ENCODE measurements at regions not wholly inside any gene's neighbourhood (a gene's known extent, or its start where the extent isn't known, plus 50 kb on each side); places are given as distances from the start of the nearest gene placed in this dataset.

- TF ChIP-seq POLR2AphosphoS5 (IDR thresholded peaks at IDR 0.05; ENCODE audit: low read depth, low read length) = no peak
- TF ChIP-seq CTCF (IDR thresholded peaks at IDR 0.05) = no peak
- TF ChIP-seq SIN3A (IDR thresholded peaks at IDR 0.05; ENCODE audit: borderline replicate concordance, insufficient read depth, low read depth, low read length) = no peak
- no peak for TF ChIP-seq REST (IDR thresholded peaks at IDR 0.05; ENCODE audit: insufficient read depth in 1 of 2, low read depth in 2 of 2, low read length in 1 of 2)
- no peak for TF ChIP-seq TCF7L2 (IDR thresholded peaks at IDR 0.05; ENCODE audit: low read depth, low read length)
- intact Hi-C loops (cut with micrococcal nuclease; ENCODE audit: unreplicated experiment) (no loop called here), in situ Hi-C loops (cut with HindIII; ENCODE audit: low pct_unique_long_range_greater_than_20kb, low sequenced_read_pairs) (no loop called here)
- CTCF ChIA-PET = no interaction called here
- no peak overlapping the region for H3K27ac ChIP-seq (ENCODE audit: low read length)
- ATAC-seq = no peak
- no peaks in the 10 kb centered on the region; the same call in 1 of the 2 replicates for H3K27me3 ChIP-seq (ENCODE audit: control insufficient read depth, insufficient read depth, low read length)
- H3K4me3 ChIP-seq (ENCODE audit: low read depth in 2 of 2, low read length in 2 of 2) = no peak overlapping the region
- POLR2A ChIA-PET = no interaction called here
- no peaks in the 10 kb centered on the region for H3K9me3 ChIP-seq (ENCODE audit: control insufficient read depth, insufficient read depth, low read depth, low read length)
- no peaks in the 10 kb centered on the region for H3K4me1 ChIP-seq (ENCODE audit: control insufficient read depth, insufficient read depth, low read length)
- no peaks in the 10 kb centered on the region for H3K36me3 ChIP-seq (ENCODE audit: control insufficient read depth, insufficient read depth, low read length)
- no peak for DNase-seq (ENCODE audit: low read depth, low spot score)
- no TSS peak for BruUV-seq (replicated peaks)
These were observed 109.9 kb upstream of the GNAO1 start for GRCh38 chr16:56081371-56081770.

GRCh38 chr16:56075732-56076388, 115.4 kb upstream of the GNAO1 start:
- no peak for DNase-seq (ENCODE audit: low read depth, low spot score)
- CTCF ChIA-PET = no interaction called here
- intact Hi-C loops (cut with micrococcal nuclease; ENCODE audit: unreplicated experiment) = no loop called here

More at GRCh38 chr16:56075732-56076388, 115.4 kb upstream of the GNAO1 start:
- no peak for ATAC-seq
- H3K27me3 ChIP-seq (ENCODE audit: control insufficient read depth, insufficient read depth, low read length) = no peaks in the 10 kb centered on the region
- in situ Hi-C loops (cut with HindIII; ENCODE audit: low pct_unique_long_range_greater_than_20kb, low sequenced_read_pairs) = no loop called here
- H3K4me3 ChIP-seq (ENCODE audit: low read depth in 2 of 2, low read length in 2 of 2) = no peak overlapping the region
- POLR2A ChIA-PET = no interaction called here
- BruUV-seq (replicated peaks) = no TSS peak
- no peaks in the 10 kb centered on the region for H3K9me3 ChIP-seq (ENCODE audit: control insufficient read depth, insufficient read depth, low read depth, low read length)
- H3K27ac ChIP-seq (ENCODE audit: low read length) = no peak overlapping the region
- TF ChIP-seq TCF7L2 (IDR thresholded peaks at IDR 0.05; ENCODE audit: low read depth, low read length) = no peak
- no peak for TF ChIP-seq REST (IDR thresholded peaks at IDR 0.05; ENCODE audit: insufficient read depth in 1 of 2, low read depth in 2 of 2, low read length in 1 of 2)
- TF ChIP-seq SIN3A (IDR thresholded peaks at IDR 0.05; ENCODE audit: borderline replicate concordance, insufficient read depth, low read depth, low read length) = no peak
- TF ChIP-seq POLR2AphosphoS5 (IDR thresholded peaks at IDR 0.05; ENCODE audit: low read depth, low read length) = no peak
- no peak for TF ChIP-seq CTCF (IDR thresholded peaks at IDR 0.05)
- no peaks in the 10 kb centered on the region for H3K4me1 ChIP-seq (ENCODE audit: control insufficient read depth, insufficient read depth, low read length)
- H3K36me3 ChIP-seq (ENCODE audit: control insufficient read depth, insufficient read depth, low read length) = no peaks in the 10 kb centered on the region
